ENCODE measurements at regions not wholly inside any gene's neighbourhood (a gene's known extent, or its start where the extent isn't known, plus 50 kb on each side); places are given as distances from the start of the nearest gene placed in this dataset.

DNA sequence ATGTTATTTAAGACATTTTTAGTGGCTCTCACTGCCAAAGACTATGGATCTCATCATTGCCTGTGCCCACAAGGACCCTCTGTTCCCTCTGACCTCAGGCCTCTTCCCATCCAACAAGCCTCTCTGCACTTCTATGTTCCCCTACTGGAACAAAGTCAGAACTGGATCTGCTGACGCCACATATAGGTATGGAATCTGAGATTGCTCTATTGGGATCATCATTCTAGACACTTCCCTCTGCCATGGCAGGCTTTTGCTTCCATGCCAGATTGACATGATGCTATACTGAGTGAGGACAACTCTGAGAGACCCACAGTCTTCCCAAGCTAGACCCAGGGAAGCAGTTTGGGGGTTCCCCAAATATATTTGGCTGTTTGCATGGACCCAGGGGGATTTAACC lies 76.0 kb upstream of the ZNF648 start:
- POLR2A ChIA-PET: no interaction called here
- no peak for TF ChIP-seq CTCF (IDR thresholded peaks at IDR 0.05; ENCODE audit: control extremely low read depth, extremely low read depth, low read depth, missing control alignments)
- CTCF ChIA-PET: no interaction called here
- DNase-seq (ENCODE audit: extremely low spot score): no peak

DNA sequence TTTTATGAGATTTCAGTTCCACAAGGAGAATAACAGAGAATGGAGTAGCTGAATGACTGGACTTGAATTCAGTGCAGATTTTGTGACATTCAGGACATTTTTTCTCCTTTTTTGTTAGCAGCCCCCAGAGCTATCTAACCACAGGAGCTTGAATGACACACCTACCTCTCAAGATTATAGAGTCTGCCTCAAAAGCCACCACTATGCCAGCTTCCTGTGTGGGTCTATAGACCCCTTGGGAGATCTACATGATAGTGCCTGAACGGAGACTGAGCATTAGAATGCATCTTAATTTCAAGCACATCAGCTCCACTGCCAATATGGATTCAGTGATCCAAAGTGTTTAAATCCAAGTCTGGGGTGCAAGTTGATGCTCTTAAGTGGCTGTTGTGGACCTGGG lies 74.4 kb upstream of the ZNF648 start:
- TF ChIP-seq CTCF (IDR thresholded peaks at IDR 0.05; ENCODE audit: control extremely low read depth, extremely low read depth, low read depth, missing control alignments): no peak
- no peak for DNase-seq (ENCODE audit: extremely low spot score)
- ChIA-PET CTCF (interaction anchor here (1.4 to 9.3 kb wide), 2 partner anchors 7 to 55 kb away, joined by 5 to 78 read pairs; no protein-coding TSS in a partner anchor), POLR2A (no interaction called here)

- TF ChIP-seq CTCF (IDR thresholded peaks at IDR 0.05; ENCODE audit: control extremely low read depth, extremely low read depth, low read depth, missing control alignments): no peak
- ChIA-PET CTCF (interaction anchor here (9.3 kb wide), 1 partner anchor 9 kb away, joined by 78 read pairs; no protein-coding TSS in a partner anchor), POLR2A (no interaction called here)
- DNase-seq (ENCODE audit: extremely low spot score): no peak
Measured at GRCh38 chr1:182134257-182134656, 72.7 kb upstream of the ZNF648 start.

DNA sequence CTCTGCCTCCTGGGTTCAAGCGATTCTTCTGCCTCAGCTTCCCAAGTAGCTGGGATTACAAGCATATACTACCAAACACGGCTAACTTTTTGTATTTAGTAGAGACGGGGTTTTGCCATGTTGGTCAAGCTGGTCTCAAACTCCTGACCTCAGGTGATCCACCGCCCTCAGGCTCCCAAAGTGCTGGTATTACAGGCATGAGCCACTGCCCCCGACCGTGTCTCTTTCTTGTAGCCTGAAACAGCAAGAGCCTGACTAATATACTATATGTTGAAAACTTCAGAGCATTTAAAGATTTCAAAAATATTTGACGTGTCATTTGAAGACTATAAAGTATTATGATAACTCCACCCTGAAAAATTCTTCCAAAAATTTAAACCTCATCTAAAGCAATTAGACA lies 71.7 kb upstream of the ZNF648 start:
- CTCF ChIA-PET: interaction anchor here (1.1 to 9.3 kb wide), 2 partner anchors 10 to 23 kb away, joined by 3 to 78 read pairs; no protein-coding TSS in a partner anchor
- POLR2A ChIA-PET: no interaction called here
- no peak for TF ChIP-seq CTCF (IDR thresholded peaks at IDR 0.05; ENCODE audit: control extremely low read depth, extremely low read depth, low read depth, missing control alignments)
- DNase-seq (ENCODE audit: extremely low spot score): no peak

DNA sequence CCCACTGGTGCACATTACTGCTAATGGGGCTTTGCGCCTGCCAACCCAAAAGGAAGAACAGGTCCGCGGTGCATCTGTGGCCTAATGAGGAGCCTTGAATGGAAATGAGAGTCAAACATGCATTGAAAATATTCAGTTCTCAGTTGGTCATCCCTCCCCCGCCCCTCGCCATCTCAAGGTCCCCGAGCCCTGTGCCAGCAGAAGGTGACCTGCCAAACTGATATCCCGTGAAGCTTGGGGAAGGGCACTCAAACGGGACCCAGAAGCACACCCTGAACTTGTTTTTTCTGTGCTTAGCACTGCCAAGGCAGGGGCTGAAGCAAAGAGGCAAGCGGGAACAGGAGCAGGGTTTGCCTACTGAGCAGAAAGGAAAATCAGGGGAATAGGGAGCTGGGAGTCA lies 67.9 kb upstream of the ZNF648 start:
- CTCF ChIA-PET: interaction anchor here (1.6 to 9.3 kb wide), 2 partner anchors 14 to 48 kb away, joined by 3 to 78 read pairs; no protein-coding TSS in a partner anchor
- no peak for DNase-seq (ENCODE audit: extremely low spot score)
- no peak for TF ChIP-seq CTCF (IDR thresholded peaks at IDR 0.05; ENCODE audit: control extremely low read depth, extremely low read depth, low read depth, missing control alignments)
- POLR2A ChIA-PET: interaction anchor here (0.7 kb wide), 1 partner anchor 27 kb away, joined by 4 read pairs; no protein-coding TSS in a partner anchor

DNA sequence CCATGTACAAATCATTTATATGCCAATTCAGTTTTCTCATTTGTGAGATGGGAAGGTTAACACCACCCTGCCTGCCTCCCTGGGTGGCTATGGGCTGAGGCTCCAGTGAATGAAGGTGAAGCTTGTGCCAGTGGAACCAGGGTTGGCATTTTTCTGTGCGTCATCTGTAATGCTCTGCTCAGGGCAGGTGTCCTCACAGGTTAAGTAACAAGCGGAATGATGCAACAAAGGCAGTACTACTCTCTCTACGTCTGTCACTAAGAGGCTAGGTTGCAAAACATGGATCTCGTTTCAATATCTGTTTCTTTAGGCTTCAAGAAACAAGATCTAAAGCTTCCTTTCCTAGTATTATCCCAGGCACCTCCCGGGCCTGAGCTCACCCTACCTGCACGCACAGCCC lies 67.0 kb upstream of the ZNF648 start:
- no peak for DNase-seq (ENCODE audit: extremely low spot score)
- ChIA-PET CTCF (interaction anchor here (1.0 to 9.3 kb wide), 3 partner anchors 13 to 69 kb away, joined by 3 to 78 read pairs (median 3); no protein-coding TSS in a partner anchor), POLR2A (no interaction called here)
- no peak for TF ChIP-seq CTCF (IDR thresholded peaks at IDR 0.05; ENCODE audit: control extremely low read depth, extremely low read depth, low read depth, missing control alignments)

Measured in GM10248 (cell line).